Left lung (tissue), 4 donors: ENCODE measurements at regions not wholly inside any gene's neighbourhood (a gene's known extent, or its start where the extent isn't known, plus 50 kb on each side); places are given as distances from the start of the nearest gene placed in this dataset.

Source experiments
- ATAC-seq: fragments of 200-7000 bp; cut with Tn5 transposase; one replicate; pipeline ENCODE4 v1.9.1; 2020; ENCODE audit warnings: moderate library complexity
- DNase-seq, 4 donors: peaks; one replicate each; pipeline ENCODE4 v3.0.0-alpha.2; 2013 to 2020
- H3K27ac ChIP-seq, 2 donors: fragments of 200-600 bp; sonication (generic) in 1 of 2; one replicate each; pipeline versions ENCODE4 v1.5.0 to v1.8.0; 2020 to 2021
- H3K27me3 ChIP-seq, 2 donors: fragments of 200-600 bp; sonication (generic) in 1 of 2; one replicate each; pipeline versions ENCODE4 v1.5.0 to v1.8.0; 2020 to 2021
- H3K36me3 ChIP-seq, 2 donors: fragments of 200-600 bp; sonication (generic) in 1 of 2; one replicate each; pipeline versions ENCODE4 v1.5.0 to v1.8.0; 2020 to 2021
- H3K4me1 ChIP-seq, 2 donors: fragments of 200-600 bp; one replicate each; pipeline ENCODE4 v1.8.0; 2021
- H3K4me3 ChIP-seq, 2 donors: fragments of 200-600 bp; sonication (generic) in 1 of 2; one replicate each; pipeline versions ENCODE4 v1.5.0 to v1.8.0; 2020 to 2021; ENCODE audit warnings: mild to moderate bottlenecking in 1 of 2
- H3K9me3 ChIP-seq, 2 donors: fragments of 200-600 bp; sonication (generic) in 1 of 2; one replicate each; pipeline versions ENCODE4 v1.5.0 to v1.8.0; 2020 to 2021
- intact Hi-C, 2 donors: fragments of 100-400 bp; cut with DNase I; formaldehyde crosslinking; loops; one replicate each; pipeline versions ENCODE4 v1.11.2 to v1.14.2; 2022
- TF ChIP-seq, protein P1 (sequence below), 2 donors: fragments of 200-600 bp; sonication (generic) in 1 of 2; IDR thresholded peaks; one replicate each; pipeline versions ENCODE4 v1.5.0 to v1.8.0; 2021; ENCODE audit warnings: antibody characterized with exemption in 2 of 2
- donor health status: DM: no; HTN: yes; CAD: no.
- donor health status: DM: no; HTN: no; CAD: no.

DNA sequence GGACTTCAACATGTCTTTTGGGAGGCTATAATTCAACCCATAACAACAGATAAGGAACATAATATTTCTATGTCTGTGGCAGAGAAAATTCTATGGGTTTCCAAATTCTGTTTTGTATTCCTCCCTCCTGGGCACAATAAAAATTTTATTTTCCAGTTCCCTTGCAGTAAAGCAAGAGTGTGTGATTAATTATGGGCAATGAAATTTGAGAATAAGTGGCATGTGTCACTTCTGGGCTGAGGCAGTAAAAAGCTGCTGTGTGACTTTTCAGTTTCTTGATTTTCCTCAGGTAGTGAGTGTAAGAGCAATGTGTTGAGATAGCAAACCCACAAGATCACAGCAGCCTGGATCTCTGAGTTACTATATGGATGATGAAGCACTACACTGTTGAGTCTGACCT lies 216.4 kb downstream of the MEIS1 start:
- TF ChIP-seq, protein P1, sequence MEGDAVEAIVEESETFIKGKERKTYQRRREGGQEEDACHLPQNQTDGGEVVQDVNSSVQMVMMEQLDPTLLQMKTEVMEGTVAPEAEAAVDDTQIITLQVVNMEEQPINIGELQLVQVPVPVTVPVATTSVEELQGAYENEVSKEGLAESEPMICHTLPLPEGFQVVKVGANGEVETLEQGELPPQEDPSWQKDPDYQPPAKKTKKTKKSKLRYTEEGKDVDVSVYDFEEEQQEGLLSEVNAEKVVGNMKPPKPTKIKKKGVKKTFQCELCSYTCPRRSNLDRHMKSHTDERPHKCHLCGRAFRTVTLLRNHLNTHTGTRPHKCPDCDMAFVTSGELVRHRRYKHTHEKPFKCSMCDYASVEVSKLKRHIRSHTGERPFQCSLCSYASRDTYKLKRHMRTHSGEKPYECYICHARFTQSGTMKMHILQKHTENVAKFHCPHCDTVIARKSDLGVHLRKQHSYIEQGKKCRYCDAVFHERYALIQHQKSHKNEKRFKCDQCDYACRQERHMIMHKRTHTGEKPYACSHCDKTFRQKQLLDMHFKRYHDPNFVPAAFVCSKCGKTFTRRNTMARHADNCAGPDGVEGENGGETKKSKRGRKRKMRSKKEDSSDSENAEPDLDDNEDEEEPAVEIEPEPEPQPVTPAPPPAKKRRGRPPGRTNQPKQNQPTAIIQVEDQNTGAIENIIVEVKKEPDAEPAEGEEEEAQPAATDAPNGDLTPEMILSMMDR (IDR thresholded peaks at IDR 0.05): no peak
- H3K27me3 ChIP-seq: no peaks in the 10 kb centered on the region
- no peaks in the 10 kb centered on the region for H3K36me3 ChIP-seq
- DNase-seq: no peak
- H3K9me3 ChIP-seq: peaks cover 0 to 5% of the 10 kb centered on the region in 2 donors
- no peak overlapping the region for H3K27ac ChIP-seq
- no peak overlapping the region for H3K4me3 ChIP-seq
- no peak for ATAC-seq
- H3K4me1 ChIP-seq: no peaks in the 10 kb centered on the region
- intact Hi-C loops: no loop called here

DNA sequence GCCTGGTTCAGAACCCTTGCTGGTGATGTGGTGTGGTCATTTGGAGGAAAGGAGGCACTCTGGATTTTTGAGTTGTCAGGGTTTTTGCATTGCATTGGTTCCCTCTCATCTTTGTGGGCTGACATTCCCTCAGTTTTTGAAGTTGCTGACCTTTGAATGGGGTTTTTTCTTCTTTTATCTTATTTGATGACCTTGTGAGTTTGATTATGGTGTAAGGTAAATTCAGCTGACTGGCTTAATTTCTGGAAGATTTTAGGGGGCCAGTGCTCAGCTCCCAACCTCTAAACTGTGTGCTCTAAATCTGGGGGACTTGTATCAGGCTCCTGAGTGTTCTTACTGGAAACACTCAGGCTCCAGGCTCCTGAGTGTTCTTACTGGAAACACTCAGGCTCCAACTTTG lies 225.9 kb downstream of the MEIS1 start:
- Histone ChIP-seq H3K4me1 (no peaks in the 10 kb centered on the region), H3K27ac (no peak overlapping the region), H3K27me3 (no peaks in the 10 kb centered on the region), H3K9me3 (peaks cover 0 to 11% of the 10 kb centered on the region in 2 donors), H3K36me3 (no peaks in the 10 kb centered on the region), H3K4me3 (no peak overlapping the region)
- TF ChIP-seq, protein P1 (IDR thresholded peaks at IDR 0.05): no peak
- DNase-seq: no peak
- intact Hi-C loops: no loop called here
- no peak for ATAC-seq

DNA sequence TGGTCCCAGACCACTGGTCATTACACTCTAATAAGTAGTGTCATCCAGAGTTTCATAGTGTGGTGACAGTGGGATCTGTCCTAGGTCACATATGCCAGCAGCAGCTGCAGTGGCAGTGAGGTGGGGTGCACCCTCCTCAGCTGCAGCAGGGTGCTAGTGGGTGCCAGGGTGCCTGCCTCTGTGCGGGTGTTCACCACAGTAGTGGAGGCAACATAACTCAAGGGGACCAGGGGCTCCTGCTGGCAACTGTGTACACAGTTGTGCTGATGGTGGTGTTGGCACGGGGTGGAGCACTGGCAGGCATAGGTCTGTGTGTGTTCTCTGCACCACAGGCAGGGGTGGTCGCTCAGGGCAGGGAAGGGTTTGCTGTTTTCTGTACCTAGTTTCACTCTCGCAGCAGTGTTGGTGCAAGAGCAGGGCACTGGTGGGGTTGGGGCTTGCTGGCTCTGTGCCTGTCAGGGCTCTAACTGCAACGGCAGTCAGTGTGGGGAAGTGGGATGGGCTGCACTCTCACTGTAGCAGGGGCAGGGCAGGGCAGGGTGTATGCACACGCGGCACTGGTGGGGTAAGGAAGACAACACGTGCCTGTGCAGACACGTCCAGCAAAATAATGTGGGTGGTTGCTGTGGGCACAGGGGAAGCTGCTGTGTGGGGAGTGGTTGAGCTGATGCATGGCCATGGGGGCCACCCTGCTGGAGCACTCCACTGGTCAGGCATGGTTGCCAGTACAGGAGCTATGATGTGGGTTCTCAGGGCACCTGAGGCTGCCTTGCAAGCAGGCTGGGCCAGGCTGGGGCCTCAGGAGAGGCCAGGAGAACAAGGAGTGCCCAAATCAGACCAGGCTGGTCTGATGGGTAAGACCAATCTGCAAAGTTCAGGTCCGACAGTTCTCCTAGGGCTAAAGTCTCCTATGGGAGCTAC lies 226.6 kb downstream of the MEIS1 start:
- ATAC-seq (no peak), DNase-seq (no peak)

DNA sequence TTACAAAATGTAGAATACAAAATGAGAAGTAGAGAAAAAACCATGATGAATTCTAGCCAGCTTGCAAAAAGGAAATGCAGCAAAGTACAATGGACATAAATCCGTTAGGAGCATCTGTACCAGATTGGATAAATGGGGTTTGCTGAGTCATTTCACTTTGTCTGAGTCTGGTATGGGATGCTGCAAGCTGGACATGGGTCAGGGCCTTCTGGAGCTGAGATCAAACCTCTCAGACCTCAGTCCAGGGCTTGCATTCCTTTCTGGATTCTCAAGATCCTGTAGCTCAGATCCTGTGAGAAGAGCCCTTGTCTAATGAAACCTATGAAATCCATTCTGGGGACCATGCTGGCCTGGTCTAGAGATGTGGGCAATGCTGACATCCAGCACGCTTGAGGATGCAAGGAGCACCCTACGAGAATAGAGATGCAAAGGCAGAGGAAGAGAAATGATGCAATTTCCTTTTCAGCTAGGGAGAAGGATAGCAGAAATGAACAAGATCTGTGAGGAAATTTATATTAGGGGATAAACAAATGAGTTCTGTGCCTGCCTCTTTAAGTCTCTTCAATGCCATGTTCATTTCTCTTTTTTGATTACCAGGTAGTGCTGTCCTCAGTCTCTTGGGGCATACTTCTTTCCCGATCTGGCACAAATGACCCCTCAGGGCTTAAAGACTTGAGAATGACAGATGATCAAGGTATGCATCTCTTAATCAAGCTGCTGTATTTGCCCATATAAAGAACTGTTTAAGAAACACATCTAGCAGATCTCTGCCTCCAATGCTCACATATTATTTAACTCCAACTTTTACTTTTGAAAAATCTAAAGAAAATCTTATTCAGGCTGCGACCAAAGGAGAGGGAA lies 230.4 kb downstream of the MEIS1 start:
- intact Hi-C loops: no loop called here
- Histone ChIP-seq H3K4me1 (no peaks in the 10 kb centered on the region), H3K27me3 (no peaks in the 10 kb centered on the region), H3K4me3 (no peak overlapping the region), H3K27ac (no peak overlapping the region), H3K36me3 (no peaks in the 10 kb centered on the region), H3K9me3 (no peaks in the 10 kb centered on the region)
- ATAC-seq (no peak), DNase-seq (no peak)
- TF ChIP-seq, protein P1 (IDR thresholded peaks at IDR 0.05): no peak

More for the DNA sequence above, 226.6 kb downstream of the MEIS1 start:
- H3K4me3 ChIP-seq: no peak overlapping the region
- peaks cover 0 to 11% of the 10 kb centered on the region in 2 donors for H3K9me3 ChIP-seq
- TF ChIP-seq, protein P1 (IDR thresholded peaks at IDR 0.05): no peak
- no peaks in the 10 kb centered on the region for H3K4me1 ChIP-seq
- H3K27me3 ChIP-seq: no peaks in the 10 kb centered on the region
- intact Hi-C loops: no loop called here
- H3K36me3 ChIP-seq: no peaks in the 10 kb centered on the region
- H3K27ac ChIP-seq: no peak overlapping the region

DNA sequence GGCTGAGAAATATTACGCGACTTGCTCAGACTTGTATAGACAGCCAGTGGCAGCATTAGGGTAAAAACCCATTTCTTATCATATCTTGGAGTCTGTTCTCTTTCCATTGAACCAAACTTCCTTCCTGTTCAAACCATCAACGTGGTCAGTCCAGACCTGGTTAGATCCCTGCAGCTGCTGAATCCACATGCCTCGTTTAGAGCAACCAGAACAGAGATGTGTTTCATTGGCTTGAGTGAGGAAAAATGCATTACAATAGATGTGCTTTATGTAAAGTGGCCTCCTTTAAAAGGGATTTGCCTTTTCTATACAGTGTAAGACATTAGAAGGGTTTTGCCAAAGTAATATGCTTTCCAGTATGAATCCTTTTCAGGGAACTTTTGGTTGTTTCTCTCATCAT lies 232.4 kb downstream of the MEIS1 start:
- no peak for ATAC-seq
- no peak for DNase-seq
- H3K27me3 ChIP-seq: no peaks in the 10 kb centered on the region
- TF ChIP-seq, protein P1 (IDR thresholded peaks at IDR 0.05): no peak
- no peaks in the 10 kb centered on the region for H3K4me1 ChIP-seq
- no peak overlapping the region for H3K4me3 ChIP-seq
- H3K9me3 ChIP-seq: no peaks in the 10 kb centered on the region
- H3K27ac ChIP-seq: no peak overlapping the region
- intact Hi-C loops: no loop called here
- no peaks in the 10 kb centered on the region for H3K36me3 ChIP-seq
